Uterus (tissue), 2 donors: ENCODE measurements at regions not wholly inside any gene's neighbourhood (a gene's known extent, or its start where the extent isn't known, plus 50 kb on each side); places are given as distances from the start of the nearest gene placed in this dataset.

ENCODE experiments used
- POLR2A ChIP-seq, 2 donors: fragments of 450-650 bp; IDR thresholded peaks; one replicate each; pipeline ENCODE4 v1.6.1; 2016; ENCODE audit warnings: antibody characterized with exemption in 2 of 2, mild to moderate bottlenecking in 1 of 2, moderate library complexity in 1 of 2
- TF ChIP-seq, protein P1 (sequence below), 4 experiments: fragments of 200-600 bp in 2 of 4; fragments of 450-650 bp in 2 of 4; sonication (generic) in 2 of 4; IDR thresholded peaks; one replicate each; pipeline ENCODE4 v1.5.1; 2016 to 2019; ENCODE audit warnings: antibody characterized with exemption in 4 of 4, mild to moderate bottlenecking in 2 of 4, moderate library complexity in 1 of 4

DNA sequence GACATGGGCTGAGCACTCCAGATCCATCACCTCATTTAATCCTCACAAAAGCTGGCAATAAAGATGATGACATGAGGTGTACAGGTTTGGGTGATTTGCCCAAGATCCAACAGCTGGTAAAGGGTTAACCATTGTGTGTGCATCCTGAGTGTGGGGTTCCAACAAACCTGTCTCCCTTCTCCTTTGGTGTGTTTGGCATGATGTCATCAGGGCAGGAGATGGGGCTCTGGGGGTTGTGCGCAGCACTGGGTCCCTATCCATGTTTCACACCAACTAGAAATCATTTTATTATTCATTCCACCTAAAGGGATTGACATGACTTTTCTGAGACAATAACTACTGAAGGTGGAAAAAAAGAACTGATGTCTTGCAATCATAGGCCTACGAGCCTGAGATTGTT is 452.5 kb downstream of the SIPA1L2 start:
- TF ChIP-seq, protein P1, sequence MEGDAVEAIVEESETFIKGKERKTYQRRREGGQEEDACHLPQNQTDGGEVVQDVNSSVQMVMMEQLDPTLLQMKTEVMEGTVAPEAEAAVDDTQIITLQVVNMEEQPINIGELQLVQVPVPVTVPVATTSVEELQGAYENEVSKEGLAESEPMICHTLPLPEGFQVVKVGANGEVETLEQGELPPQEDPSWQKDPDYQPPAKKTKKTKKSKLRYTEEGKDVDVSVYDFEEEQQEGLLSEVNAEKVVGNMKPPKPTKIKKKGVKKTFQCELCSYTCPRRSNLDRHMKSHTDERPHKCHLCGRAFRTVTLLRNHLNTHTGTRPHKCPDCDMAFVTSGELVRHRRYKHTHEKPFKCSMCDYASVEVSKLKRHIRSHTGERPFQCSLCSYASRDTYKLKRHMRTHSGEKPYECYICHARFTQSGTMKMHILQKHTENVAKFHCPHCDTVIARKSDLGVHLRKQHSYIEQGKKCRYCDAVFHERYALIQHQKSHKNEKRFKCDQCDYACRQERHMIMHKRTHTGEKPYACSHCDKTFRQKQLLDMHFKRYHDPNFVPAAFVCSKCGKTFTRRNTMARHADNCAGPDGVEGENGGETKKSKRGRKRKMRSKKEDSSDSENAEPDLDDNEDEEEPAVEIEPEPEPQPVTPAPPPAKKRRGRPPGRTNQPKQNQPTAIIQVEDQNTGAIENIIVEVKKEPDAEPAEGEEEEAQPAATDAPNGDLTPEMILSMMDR (IDR thresholded peaks at IDR 0.05) = no peak
- TF ChIP-seq POLR2A (IDR thresholded peaks at IDR 0.05) = no peak
